ENCODE measurements at regions not wholly inside any gene's neighbourhood (a gene's known extent, or its start where the extent isn't known, plus 50 kb on each side); places are given as distances from the start of the nearest gene placed in this dataset.

- no peaks in the 10 kb centered on the region for H3K36me3 ChIP-seq (ENCODE audit: control insufficient read depth in 2 of 4, insufficient read depth in 4 of 4, low read length in 3 of 4)
- H3K23me2 ChIP-seq (ENCODE audit: low read depth, low read length), result no peaks in the 10 kb centered on the region
- no peak overlapping the region for H3K23ac ChIP-seq (ENCODE audit: insufficient read length)
- H2BK120ac ChIP-seq (replicated peaks; ENCODE audit: low read depth, low read length), result no peak overlapping the region
- H3K27me3 ChIP-seq (replicated peaks in 1 of 4; ENCODE audit: control insufficient read depth in 3 of 4, extremely low read depth in 1 of 4, insufficient read depth in 3 of 4, low read length in 3 of 4), result no peaks in the 10 kb centered on the region; a peak in 1 of 7 replicates
- ChIA-PET CTCF (ENCODE audit: partially characterized antibody) (interaction anchor here (1.3 to 4.4 kb wide), 3 partner anchors 9 to 69 kb away, joined by 3 to 32 read pairs (median 8); no protein-coding TSS in a partner anchor), POLR2A (ENCODE audit: partially characterized antibody) (no interaction called here)
- H3K4me1 ChIP-seq (replicated peaks in 1 of 4; ENCODE audit: control insufficient read depth in 3 of 4, insufficient read depth in 4 of 4, low read length in 3 of 4), result peaks cover 0 to 9% (median 7%) of the 10 kb centered on the region in 4 experiments; a peak in 5 of 7 replicates
- no peak overlapping the region for H2AK5ac ChIP-seq (ENCODE audit: low read depth, low read length)
- no peak overlapping the region for H3K18ac ChIP-seq (ENCODE audit: extremely low read depth, low read length)
- H2BK12ac ChIP-seq (ENCODE audit: low read depth, low read length), result no peak overlapping the region
- no peak overlapping the region for H4K5ac ChIP-seq (ENCODE audit: insufficient read length, low read depth, low read length)
- no peak overlapping the region for H3K4me3 ChIP-seq (ENCODE audit: extremely low read depth in 1 of 4, insufficient read depth in 2 of 4, low read depth in 3 of 4, low read length in 4 of 4)
- H2BK5ac ChIP-seq (ENCODE audit: low read depth, low read length), result no peak overlapping the region
- no peak overlapping the region for H3K14ac ChIP-seq (ENCODE audit: insufficient read length)
- FAIRE-seq (no peak), DNase-seq (ENCODE audit: low read depth in 1 of 2, low spot score in 2 of 2) (no peak)
- no peak overlapping the region for H2BK15ac ChIP-seq (ENCODE audit: low read length)
- no peak overlapping the region for H3K27ac ChIP-seq (ENCODE audit: low read depth, low read length)
- H3K79me1 ChIP-seq (ENCODE audit: low read depth, low read length), result no peaks in the 10 kb centered on the region
- no peak overlapping the region for H2BK20ac ChIP-seq (ENCODE audit: low read length)
- no peak overlapping the region for H2AFZ ChIP-seq (ENCODE audit: low read length)
- no peak overlapping the region for H3K9ac ChIP-seq (replicated peaks in 1 of 4; ENCODE audit: extremely low read depth in 1 of 4, low read depth in 3 of 4, low read length in 3 of 4)
- 90% methylated on average over 5 of the region's 5 CpGs; no CpG with 5 or more reads in 1 of the 2 experiments for WGBS, 2 experiments (ENCODE audit: extremely low coverage in 1 of 2, insufficient coverage in 1 of 2, insufficient read length in 1 of 2, insufficient replicate concordance in 2 of 2, low coverage in 1 of 2, low lambda C conversion rate in 2 of 2, missing lambda C conversion rate in 1 of 2)
- H4K91ac ChIP-seq (replicated peaks; ENCODE audit: insufficient read length, low read length), result no peak overlapping the region
- no peak overlapping the region for H3K56ac ChIP-seq (replicated peaks; ENCODE audit: insufficient read length, low read depth, low read length)
- H3K4me2 ChIP-seq (ENCODE audit: insufficient read depth in 1 of 2, low read depth in 2 of 2, low read length in 2 of 2), result no peak overlapping the region
- no peaks in the 10 kb centered on the region for H4K20me1 ChIP-seq (replicated peaks in 1 of 2; ENCODE audit: control insufficient read depth in 1 of 2, insufficient read depth in 2 of 2, low read length in 2 of 2)
- H3K9me3 ChIP-seq (ENCODE audit: insufficient read depth in 2 of 2, low read depth in 1 of 2, low read length in 1 of 2), result no peaks in the 10 kb centered on the region
- H4K8ac ChIP-seq (ENCODE audit: extremely low read depth, insufficient read depth, low read length), result no peak overlapping the region
- H3K79me2 ChIP-seq (ENCODE audit: control insufficient read depth in 1 of 2, insufficient read depth in 2 of 2, low read length in 2 of 2), result no peaks in the 10 kb centered on the region
- H3K4ac ChIP-seq (replicated peaks; ENCODE audit: insufficient read length, low read depth, low read length), result no peak overlapping the region
- TF ChIP-seq POLR2A (IDR thresholded peaks at IDR 0.05; ENCODE audit: control extremely low read depth in 1 of 2, low read depth in 2 of 2, low read length in 2 of 2) (no peak), BACH1 (IDR thresholded peaks at IDR 0.05; ENCODE audit: low read length) (no peak), SIX5 (IDR thresholded peaks at IDR 0.05; ENCODE audit: low read depth, low read length) (no peak), ZNF274 (IDR thresholded peaks at IDR 0.05; ENCODE audit: borderline replicate concordance, extremely low read depth, low read length) (no peak), TAF1 (IDR thresholded peaks at IDR 0.05; ENCODE audit: low read depth, low read length) (no peak), GABPA (IDR thresholded peaks at IDR 0.05; ENCODE audit: borderline replicate concordance, insufficient read depth, low read length) (no peak), YY1 (IDR thresholded peaks at IDR 0.05; ENCODE audit: low read depth, low read length) (no peak), BCL11A (IDR thresholded peaks at IDR 0.05; ENCODE audit: low read depth in 2 of 2, low read length in 2 of 2) (no peak), ASH2L (IDR thresholded peaks at IDR 0.05; ENCODE audit: low read length) (no peak), TBP (IDR thresholded peaks at IDR 0.05; ENCODE audit: low read depth, low read length) (no peak), MAFK (IDR thresholded peaks at IDR 0.05; ENCODE audit: low read depth, low read length) (no peak)
- TF ChIP-seq, protein P1, sequence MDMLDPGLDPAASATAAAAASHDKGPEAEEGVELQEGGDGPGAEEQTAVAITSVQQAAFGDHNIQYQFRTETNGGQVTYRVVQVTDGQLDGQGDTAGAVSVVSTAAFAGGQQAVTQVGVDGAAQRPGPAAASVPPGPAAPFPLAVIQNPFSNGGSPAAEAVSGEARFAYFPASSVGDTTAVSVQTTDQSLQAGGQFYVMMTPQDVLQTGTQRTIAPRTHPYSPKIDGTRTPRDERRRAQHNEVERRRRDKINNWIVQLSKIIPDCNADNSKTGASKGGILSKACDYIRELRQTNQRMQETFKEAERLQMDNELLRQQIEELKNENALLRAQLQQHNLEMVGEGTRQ (IDR thresholded peaks at IDR 0.05; ENCODE audit: low read length), result no peak
- TF ChIP-seq, protein P2, sequence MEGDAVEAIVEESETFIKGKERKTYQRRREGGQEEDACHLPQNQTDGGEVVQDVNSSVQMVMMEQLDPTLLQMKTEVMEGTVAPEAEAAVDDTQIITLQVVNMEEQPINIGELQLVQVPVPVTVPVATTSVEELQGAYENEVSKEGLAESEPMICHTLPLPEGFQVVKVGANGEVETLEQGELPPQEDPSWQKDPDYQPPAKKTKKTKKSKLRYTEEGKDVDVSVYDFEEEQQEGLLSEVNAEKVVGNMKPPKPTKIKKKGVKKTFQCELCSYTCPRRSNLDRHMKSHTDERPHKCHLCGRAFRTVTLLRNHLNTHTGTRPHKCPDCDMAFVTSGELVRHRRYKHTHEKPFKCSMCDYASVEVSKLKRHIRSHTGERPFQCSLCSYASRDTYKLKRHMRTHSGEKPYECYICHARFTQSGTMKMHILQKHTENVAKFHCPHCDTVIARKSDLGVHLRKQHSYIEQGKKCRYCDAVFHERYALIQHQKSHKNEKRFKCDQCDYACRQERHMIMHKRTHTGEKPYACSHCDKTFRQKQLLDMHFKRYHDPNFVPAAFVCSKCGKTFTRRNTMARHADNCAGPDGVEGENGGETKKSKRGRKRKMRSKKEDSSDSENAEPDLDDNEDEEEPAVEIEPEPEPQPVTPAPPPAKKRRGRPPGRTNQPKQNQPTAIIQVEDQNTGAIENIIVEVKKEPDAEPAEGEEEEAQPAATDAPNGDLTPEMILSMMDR (IDR thresholded peaks at IDR 0.05; ENCODE audit: control extremely low read depth in 1 of 3, insufficient read depth in 1 of 3, low read depth in 1 of 3, low read length in 3 of 3), result no peak
Observed at GRCh38 chr10:46230615-46231014, 56.2 kb upstream of the ANTXRL start.
